ENCODE measurements at regions not wholly inside any gene's neighbourhood (a gene's known extent, or its start where the extent isn't known, plus 50 kb on each side); places are given as distances from the start of the nearest gene placed in this dataset.

- no peak for TF ChIP-seq TCFL5 (CRISPR knock-in tag; conservative IDR thresholded peaks at IDR 0.05)
- TF ChIP-seq, protein P1, sequence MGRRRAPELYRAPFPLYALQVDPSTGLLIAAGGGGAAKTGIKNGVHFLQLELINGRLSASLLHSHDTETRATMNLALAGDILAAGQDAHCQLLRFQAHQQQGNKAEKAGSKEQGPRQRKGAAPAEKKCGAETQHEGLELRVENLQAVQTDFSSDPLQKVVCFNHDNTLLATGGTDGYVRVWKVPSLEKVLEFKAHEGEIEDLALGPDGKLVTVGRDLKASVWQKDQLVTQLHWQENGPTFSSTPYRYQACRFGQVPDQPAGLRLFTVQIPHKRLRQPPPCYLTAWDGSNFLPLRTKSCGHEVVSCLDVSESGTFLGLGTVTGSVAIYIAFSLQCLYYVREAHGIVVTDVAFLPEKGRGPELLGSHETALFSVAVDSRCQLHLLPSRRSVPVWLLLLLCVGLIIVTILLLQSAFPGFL (CRISPR knock-in tag; IDR thresholded peaks at IDR 0.05): no peak
- TF ChIP-seq FIP1L1 (IDR thresholded peaks at IDR 0.05; ENCODE audit: low read depth, low read length, poor library complexity, severe bottlenecking): no peak
- TF ChIP-seq NEUROD1 (IDR thresholded peaks at IDR 0.05; ENCODE audit: borderline replicate concordance, low read depth, low read length, partially characterized antibody): no peak
- no peak for TF ChIP-seq CEBPZ (IDR thresholded peaks at IDR 0.05; ENCODE audit: borderline replicate concordance, low read depth, low read length)
- TF ChIP-seq ZNF140 (CRISPR knock-in tag; IDR thresholded peaks at IDR 0.05): no peak
- DNase-seq (ENCODE audit: extremely low read depth in 1 of 4, low spot score in 3 of 4) (no peak), ATAC-seq (no peak), FAIRE-seq (no peak)
- CTCF ChIA-PET (ENCODE audit: low intra/inter-chr PET ratio): no interaction called here
- Histone ChIP-seq H3K27ac (ENCODE audit: extremely low read depth, low read depth, low read length) (no peak overlapping the region), H3K4me2 (ENCODE audit: insufficient read depth, low read length) (no peak overlapping the region), H2AFZ (ENCODE audit: low read depth, low read length) (no peak overlapping the region), H3K4me1 (replicated peaks in 1 of 2; ENCODE audit: control insufficient read depth in 2 of 2, insufficient read depth in 2 of 2, low read length in 2 of 2) (no peaks in the 10 kb centered on the region), H3K36me3 (ENCODE audit: control insufficient read depth, insufficient read depth, low read length) (no peaks in the 10 kb centered on the region), H3K4me3 (no peak overlapping the region), H3K9me3 (replicated peaks; ENCODE audit: control insufficient read depth, insufficient read depth, low read depth, low read length) (no peaks in the 10 kb centered on the region), H3K9me1 (ENCODE audit: control insufficient read depth, insufficient read depth, low read length) (no peaks in the 10 kb centered on the region), H3K79me2 (ENCODE audit: control insufficient read depth, insufficient read depth, low read length) (no peaks in the 10 kb centered on the region), H4K20me1 (replicated peaks; ENCODE audit: control insufficient read depth, insufficient read depth, low read length) (no peaks in the 10 kb centered on the region), H3K9ac (ENCODE audit: insufficient read depth in 1 of 2, low read depth in 2 of 2, low read length in 2 of 2) (no peak overlapping the region), H3K27me3 (ENCODE audit: control insufficient read depth in 2 of 2, insufficient read depth in 2 of 2, low read length in 2 of 2) (no peaks in the 10 kb centered on the region)
- WGBS (ENCODE audit: insufficient coverage, low coverage, missing lambda C conversion rate): 20% methylated on average over 1 of the region's 1 CpG
- POLR2A ChIA-PET: no interaction called here
- intact Hi-C loops (cut with micrococcal nuclease) (no loop called here), in situ Hi-C loops (cut with MboI) (no loop called here)
- BruUV-seq (replicated peaks): no TSS peak
Observed at GRCh38 chr6:140849456-140849855, 1283.3 kb upstream of the GJE1 start.

All from K562 (cell line).